C4-2B (cell line): ENCODE measurements at regions not wholly inside any gene's neighbourhood (a gene's known extent, or its start where the extent isn't known, plus 50 kb on each side); places are given as distances from the start of the nearest gene placed in this dataset.

Experiments used
- H3K27ac ChIP-seq: fragments of 450-650 bp; 2 replicates; pipeline ENCODE4 v1.5.1; 2017
- ZFX ChIP-seq: fragments of 450-650 bp; IDR thresholded peaks from 2 replicates; pipeline ENCODE4 v1.6.1; 2017
- TF ChIP-seq, protein P1 (sequence below): fragments of 450-650 bp; conservative IDR thresholded peaks from 2 replicates; pipeline ENCODE4 v1.5.1; 2017; ENCODE audit warnings: mild to moderate bottlenecking

DNA sequence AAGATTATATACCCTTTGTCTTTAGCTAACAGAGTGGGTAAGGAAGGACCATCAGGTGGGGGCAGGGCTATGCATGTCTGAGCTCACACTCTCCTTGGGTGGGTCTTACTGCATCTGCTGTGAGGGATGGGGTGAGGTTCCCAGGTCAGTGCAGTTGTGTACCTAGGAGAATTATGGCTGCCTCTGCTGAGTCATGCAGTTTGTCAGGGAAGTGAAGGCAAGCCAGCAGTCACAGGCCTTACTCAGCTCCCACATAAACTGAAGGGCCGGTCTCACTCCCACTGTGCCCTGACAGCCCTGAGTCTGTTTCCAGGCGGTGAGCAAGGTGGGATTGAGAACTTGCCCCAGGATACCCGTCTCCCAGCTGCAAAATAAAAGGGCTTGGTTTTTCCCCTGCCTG is 328.6 kb downstream of the MAP2K6 start:
- no peak overlapping the region for H3K27ac ChIP-seq
- no peak for TF ChIP-seq ZFX
- TF ChIP-seq, protein P1, sequence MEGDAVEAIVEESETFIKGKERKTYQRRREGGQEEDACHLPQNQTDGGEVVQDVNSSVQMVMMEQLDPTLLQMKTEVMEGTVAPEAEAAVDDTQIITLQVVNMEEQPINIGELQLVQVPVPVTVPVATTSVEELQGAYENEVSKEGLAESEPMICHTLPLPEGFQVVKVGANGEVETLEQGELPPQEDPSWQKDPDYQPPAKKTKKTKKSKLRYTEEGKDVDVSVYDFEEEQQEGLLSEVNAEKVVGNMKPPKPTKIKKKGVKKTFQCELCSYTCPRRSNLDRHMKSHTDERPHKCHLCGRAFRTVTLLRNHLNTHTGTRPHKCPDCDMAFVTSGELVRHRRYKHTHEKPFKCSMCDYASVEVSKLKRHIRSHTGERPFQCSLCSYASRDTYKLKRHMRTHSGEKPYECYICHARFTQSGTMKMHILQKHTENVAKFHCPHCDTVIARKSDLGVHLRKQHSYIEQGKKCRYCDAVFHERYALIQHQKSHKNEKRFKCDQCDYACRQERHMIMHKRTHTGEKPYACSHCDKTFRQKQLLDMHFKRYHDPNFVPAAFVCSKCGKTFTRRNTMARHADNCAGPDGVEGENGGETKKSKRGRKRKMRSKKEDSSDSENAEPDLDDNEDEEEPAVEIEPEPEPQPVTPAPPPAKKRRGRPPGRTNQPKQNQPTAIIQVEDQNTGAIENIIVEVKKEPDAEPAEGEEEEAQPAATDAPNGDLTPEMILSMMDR, result no peak

DNA sequence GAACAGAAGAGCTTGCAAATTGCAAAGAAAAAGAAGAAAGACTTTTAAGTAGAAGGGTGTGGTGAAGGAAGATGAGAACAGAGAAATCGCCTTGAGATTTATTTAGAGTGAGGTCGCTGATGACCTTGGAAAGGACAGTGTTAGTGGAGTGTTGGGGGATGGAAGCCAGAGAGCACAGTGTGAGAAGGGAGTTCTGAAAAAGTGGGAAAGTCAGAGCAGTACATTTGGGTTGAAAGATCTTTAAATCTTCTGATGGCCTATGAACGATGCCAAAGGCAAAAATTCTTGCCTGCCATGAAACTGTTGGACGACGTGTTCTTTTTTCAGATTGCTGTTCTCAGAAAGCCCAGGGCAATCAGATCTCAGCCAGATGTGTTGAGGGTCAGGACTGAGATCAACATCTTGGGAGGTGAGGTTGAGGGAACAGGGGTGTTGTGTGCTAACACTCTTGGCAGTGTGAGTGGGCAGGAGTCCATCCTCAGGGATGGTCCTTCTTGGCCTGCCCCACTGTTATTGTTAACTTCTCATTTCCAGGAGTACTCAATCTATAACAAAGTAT is 330.1 kb downstream of the MAP2K6 start:
- H3K27ac ChIP-seq, result no peak overlapping the region
- no peak for TF ChIP-seq ZFX
- TF ChIP-seq, protein P1, result no peak

DNA sequence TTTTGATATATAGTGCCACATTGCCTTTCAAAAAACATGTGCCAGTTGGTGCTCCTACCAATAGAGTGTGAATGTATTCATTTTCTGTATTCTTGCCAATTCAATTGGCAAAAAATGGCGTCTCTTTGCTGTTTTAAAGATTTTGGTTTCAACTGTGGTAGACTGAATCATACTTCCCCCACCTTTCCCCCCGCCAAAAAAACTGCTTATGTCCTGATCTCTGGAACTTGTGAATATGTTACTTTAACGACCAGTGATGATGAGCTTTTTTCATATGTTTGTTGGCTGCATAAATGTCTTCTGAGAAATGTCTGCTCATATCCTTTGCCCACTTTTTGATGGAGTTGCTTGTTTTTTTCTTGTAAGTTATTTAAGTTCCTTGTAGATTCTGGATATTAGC is 325.1 kb upstream of the KCNJ16 start:
- no peak overlapping the region for H3K27ac ChIP-seq
- TF ChIP-seq ZFX, result no peak
- TF ChIP-seq, protein P1, result no peak

DNA sequence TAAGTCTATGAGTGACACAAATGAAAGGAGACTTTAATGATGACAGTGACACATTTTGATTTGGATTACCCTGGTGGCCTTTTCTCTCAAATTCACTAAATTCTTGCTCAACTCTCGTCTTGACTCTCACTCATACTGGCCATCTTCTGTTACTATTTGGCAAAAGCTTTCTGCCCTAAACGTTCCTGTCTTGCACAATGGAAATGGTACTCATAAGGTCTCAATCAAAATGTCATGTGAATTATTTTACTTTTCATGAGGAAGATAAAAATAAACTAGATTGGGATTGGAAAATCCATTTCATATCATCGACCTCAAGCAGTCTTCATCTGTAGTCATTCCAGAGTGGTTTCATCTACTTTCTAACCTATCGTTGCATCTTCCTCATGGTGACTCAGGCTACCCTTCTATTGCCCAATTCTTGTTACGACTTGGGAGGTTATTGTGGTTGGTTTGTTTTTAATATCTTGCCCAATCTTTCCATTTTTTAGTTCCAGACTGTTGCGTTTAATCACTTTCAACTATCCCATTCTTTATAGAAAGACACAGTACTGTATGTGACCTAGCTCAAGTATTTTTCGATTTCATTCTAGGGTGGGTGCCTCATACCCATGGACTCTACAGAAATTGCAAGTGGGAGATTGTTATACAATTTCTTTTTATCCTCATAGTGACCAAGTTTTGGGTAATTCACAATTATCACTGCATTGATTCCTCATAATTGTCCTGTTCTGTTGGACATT is 317.2 kb upstream of the KCNJ16 start:
- TF ChIP-seq, protein P1, result no peak
- no peak for TF ChIP-seq ZFX
- no peak overlapping the region for H3K27ac ChIP-seq

DNA sequence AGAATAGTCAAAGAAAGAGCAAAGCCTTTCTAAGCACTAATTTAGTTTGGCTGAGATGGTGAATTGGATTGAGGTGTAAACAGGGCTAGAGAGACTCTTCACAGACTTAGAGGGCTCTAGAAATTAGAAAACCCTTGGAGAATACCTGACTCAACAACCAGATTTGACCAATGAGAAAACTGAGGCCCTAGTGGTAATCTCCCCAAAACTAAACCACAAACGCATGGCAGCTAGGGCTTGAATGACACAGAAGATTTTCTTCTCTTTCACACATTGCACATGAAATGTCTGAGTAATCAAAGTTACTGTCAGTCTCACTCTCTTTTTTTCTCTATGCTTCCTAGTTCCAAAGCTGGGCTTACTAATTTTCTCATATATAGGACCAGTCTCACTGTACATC is 314.5 kb upstream of the KCNJ16 start:
- TF ChIP-seq, protein P1, result no peak
- no peak for TF ChIP-seq ZFX

DNA sequence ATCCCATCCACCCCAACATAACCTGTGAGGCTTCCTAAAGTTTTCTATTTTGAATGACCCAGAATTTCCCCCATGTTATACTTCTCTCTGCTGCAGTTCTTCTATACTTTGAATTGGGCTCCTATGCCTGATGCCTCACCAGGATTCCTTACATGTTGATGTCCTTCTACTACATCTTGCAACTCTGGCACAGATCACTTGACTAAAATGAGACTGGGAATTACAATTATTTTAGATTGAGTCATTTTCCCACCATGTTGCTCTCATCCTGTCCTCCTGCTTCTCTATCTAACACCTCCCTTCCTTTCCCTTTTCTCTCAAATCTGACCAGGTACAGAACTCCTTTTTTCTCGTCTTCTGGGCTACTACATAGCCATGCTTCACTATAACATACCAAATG is 314.0 kb upstream of the KCNJ16 start:
- TF ChIP-seq, protein P1, result no peak
- no peak for TF ChIP-seq ZFX
- no peak overlapping the region for H3K27ac ChIP-seq

More for the DNA sequence above, 314.5 kb upstream of the KCNJ16 start:
- no peak overlapping the region for H3K27ac ChIP-seq

DNA sequence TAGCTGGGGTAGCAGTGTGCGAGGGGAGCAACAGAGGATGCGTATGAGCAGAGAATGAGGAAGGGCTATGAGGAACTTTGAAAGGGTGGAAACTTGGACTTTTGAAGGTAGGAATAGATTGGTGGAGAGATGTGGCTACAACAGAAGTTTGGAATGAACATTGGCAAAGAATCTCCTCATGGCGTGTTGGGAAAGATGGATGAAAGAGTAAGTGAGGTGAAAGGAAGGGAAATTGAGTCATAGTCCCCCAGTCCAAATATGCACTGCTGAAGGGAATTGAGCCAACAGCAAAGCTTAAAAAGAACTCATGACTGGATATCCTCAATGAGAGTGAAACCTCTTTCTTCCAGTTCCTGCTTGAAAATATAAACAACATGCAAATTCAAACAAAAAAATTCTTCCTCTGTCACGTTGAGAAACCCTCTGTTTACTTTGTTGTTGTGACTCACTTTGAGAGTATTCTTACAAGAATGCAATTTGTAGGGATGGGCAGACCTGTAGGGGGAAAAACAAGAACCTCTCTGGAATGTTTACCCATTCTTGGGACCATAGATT is 313.2 kb upstream of the KCNJ16 start:
- H3K27ac ChIP-seq, result no peak overlapping the region
- TF ChIP-seq, protein P1, result no peak
- TF ChIP-seq ZFX, result no peak
